Neural progenitor cell (in vitro differentiated cells): ENCODE measurements at regions not wholly inside any gene's neighbourhood (a gene's known extent, or its start where the extent isn't known, plus 50 kb on each side); places are given as distances from the start of the nearest gene placed in this dataset.

ENCODE experiments used
- DNase-seq: peaks from one replicate; pipeline ENCODE4 v3.0.0-alpha.2; 2016; ENCODE audit warnings: low spot score
- H2AFZ ChIP-seq: fragments of 200-600 bp; sonication (generic); replicated peaks from 2 replicates; pipeline ENCODE4 v1.6.1; 2016; ENCODE audit warnings: antibody characterized with exemption
- H3F3A ChIP-seq: fragments of 200-600 bp; sonication (generic); 2 replicates; pipeline ENCODE4 v1.6.1; 2016; ENCODE audit warnings: antibody characterized with exemption, low read depth
- H3K27ac ChIP-seq: fragments of 200-600 bp; sonication (generic); 2 replicates; pipeline ENCODE4 v1.5.1; 2016; ENCODE audit warnings: mild to moderate bottlenecking
- H3K27me3 ChIP-seq: fragments of 200-600 bp; sonication (generic); 2 replicates; pipeline ENCODE4 v1.6.1; 2016; ENCODE audit warnings: mild to moderate bottlenecking, moderate library complexity
- H3K36me3 ChIP-seq: fragments of 200-600 bp; sonication (generic); 2 replicates; pipeline ENCODE4 v1.5.1; 2016
- H3K4me1 ChIP-seq: fragments of 200-600 bp; sonication (generic); 2 replicates; pipeline ENCODE4 v1.6.1; 2016; ENCODE audit warnings: mixed run types
- H3K4me2 ChIP-seq: fragments of 200-600 bp; sonication (generic); 2 replicates; pipeline ENCODE4 v1.6.1; 2016
- H3K4me3 ChIP-seq: fragments of 200-600 bp; sonication (generic); 2 replicates; pipeline ENCODE4 v1.5.1; 2016
- H3K79me2 ChIP-seq: fragments of 200-600 bp; sonication (generic); 2 replicates; pipeline ENCODE4 v1.6.1; 2016; ENCODE audit warnings: low read depth
- H3K9ac ChIP-seq: fragments of 200-600 bp; sonication (generic); 2 replicates; pipeline ENCODE4 v1.6.1; 2016
- H3K9me3 ChIP-seq: fragments of 200-600 bp; sonication (generic); 2 replicates; pipeline ENCODE4 v1.5.1; 2016; ENCODE audit warnings: low read depth
- H4K20me1 ChIP-seq: fragments of 200-600 bp; sonication (generic); 2 replicates; pipeline ENCODE4 v1.6.1; 2016; ENCODE audit warnings: low read depth
- H3K27ac Mint-ChIP-seq: 3 replicates; pipeline ENCODE4 v1.8.0; 2021; ENCODE audit warnings: mixed read lengths
- H3K27me3 Mint-ChIP-seq: 2 replicates; pipeline ENCODE4 v1.8.0; 2022; ENCODE audit warnings: low read depth, mild to moderate bottlenecking, inconsistent platforms, moderate library complexity, mixed read lengths; ENCODE audit not compliant: insufficient read depth
- H3K36me3 Mint-ChIP-seq: 3 replicates; pipeline ENCODE4 v1.8.0; 2021; ENCODE audit warnings: mixed read lengths
- H3K4me1 Mint-ChIP-seq: 3 replicates; pipeline ENCODE4 v1.8.0; 2021; ENCODE audit warnings: mixed read lengths
- H3K4me3 Mint-ChIP-seq: 3 replicates; pipeline ENCODE4 v1.8.0; 2021; ENCODE audit warnings: mild to moderate bottlenecking, moderate library complexity, mixed read lengths
- H3K9me3 Mint-ChIP-seq: 3 replicates; pipeline ENCODE4 v1.8.0; 2020; ENCODE audit warnings: mixed read lengths
- CTCF ChIP-seq: fragments of 200-600 bp; sonication (generic); IDR thresholded peaks from 2 replicates; pipeline ENCODE4 v1.5.1; 2017; ENCODE audit warnings: antibody characterized with exemption, mild to moderate bottlenecking
- EZH2 ChIP-seq: fragments of 200-600 bp; sonication (generic); IDR thresholded peaks from 2 replicates; pipeline ENCODE4 v1.6.1; 2017; ENCODE audit warnings: antibody characterized with exemption, mild to moderate bottlenecking, moderate library complexity
- EZH2phosphoT487 ChIP-seq: fragments of 200-600 bp; sonication (generic); IDR thresholded peaks from 2 replicates; pipeline ENCODE4 v1.6.1; 2017; ENCODE audit warnings: antibody characterized with exemption

GRCh38 chr10:36443233-36443632, 682.2 kb upstream of the ANKRD30A start:
- Histone ChIP-seq H3K4me2 (no peak overlapping the region), H3K9me3 (no peaks in the 10 kb centered on the region), H3K9ac (no peak overlapping the region), H2AFZ (no peak overlapping the region), H3K36me3 (no peaks in the 10 kb centered on the region), H3K4me3 (no peak overlapping the region), H3F3A (no peaks in the 10 kb centered on the region), H3K4me1 (peaks cover 4% of the 10 kb centered on the region), H3K79me2 (no peaks in the 10 kb centered on the region), H4K20me1 (no peaks in the 10 kb centered on the region), H3K27me3 (no peaks in the 10 kb centered on the region), H3K27ac (no peak overlapping the region)
- Mint-ChIP-seq H3K4me1 (peaks cover 3% of the 10 kb centered on the region), H3K36me3 (no peaks in the 10 kb centered on the region), H3K4me3 (no peak overlapping the region), H3K27me3 (no peaks in the 10 kb centered on the region), H3K27ac (no peak overlapping the region), H3K9me3 (peaks cover 2% of the 10 kb centered on the region)
- DNase-seq: no peak
- no peak for TF ChIP-seq EZH2phosphoT487
- TF ChIP-seq EZH2: no peak
- TF ChIP-seq CTCF: no peak

GRCh38 chr10:36441557-36441956, 683.8 kb upstream of the ANKRD30A start:
- Mint-ChIP-seq H3K36me3 (no peaks in the 10 kb centered on the region), H3K27me3 (no peaks in the 10 kb centered on the region), H3K4me3 (no peak overlapping the region), H3K9me3 (peaks cover 6% of the 10 kb centered on the region), H3K27ac (no peak overlapping the region), H3K4me1 (peaks cover 3% of the 10 kb centered on the region)
- Histone ChIP-seq H3K4me3 (no peak overlapping the region), H3K4me1 (peaks cover 4% of the 10 kb centered on the region), H3K4me2 (no peak overlapping the region), H3K27ac (no peak overlapping the region), H3F3A (no peaks in the 10 kb centered on the region), H4K20me1 (no peaks in the 10 kb centered on the region), H3K9me3 (no peaks in the 10 kb centered on the region), H2AFZ (no peak overlapping the region), H3K36me3 (no peaks in the 10 kb centered on the region), H3K9ac (no peak overlapping the region), H3K27me3 (no peaks in the 10 kb centered on the region), H3K79me2 (no peaks in the 10 kb centered on the region)
- TF ChIP-seq EZH2: no peak
- TF ChIP-seq CTCF: no peak
- no peak for TF ChIP-seq EZH2phosphoT487
- DNase-seq: no peak

DNA sequence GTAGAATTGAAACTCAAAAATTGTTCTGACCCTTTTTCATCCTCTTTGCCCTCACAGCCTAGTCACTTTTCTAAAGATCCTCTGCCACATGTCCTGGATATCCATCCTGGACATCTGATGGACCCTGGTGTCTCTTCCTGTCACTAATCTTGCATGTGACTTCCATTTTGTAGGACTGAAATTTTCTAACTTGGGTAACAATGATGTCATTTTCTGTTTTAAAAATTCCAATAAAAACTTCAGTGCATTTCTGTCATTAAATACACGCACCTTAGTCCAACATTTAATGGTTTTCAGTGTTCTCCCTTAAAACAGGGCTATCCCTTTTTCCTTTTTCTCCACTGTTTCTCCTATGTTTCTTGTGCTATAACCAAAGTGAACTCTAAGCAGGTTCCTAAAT, 684.9 kb upstream of the ANKRD30A start:
- no peaks in the 10 kb centered on the region for H3K36me3 Mint-ChIP-seq
- H3K4me3 Mint-ChIP-seq: no peak overlapping the region
- no peak overlapping the region for H3K27ac ChIP-seq
- no peaks in the 10 kb centered on the region for H4K20me1 ChIP-seq
- H3F3A ChIP-seq: no peaks in the 10 kb centered on the region
- no peaks in the 10 kb centered on the region for H3K9me3 ChIP-seq
- no peak overlapping the region for H3K4me3 ChIP-seq
- H3K9me3 Mint-ChIP-seq: peaks cover 6% of the 10 kb centered on the region
- no peaks in the 10 kb centered on the region for H3K36me3 ChIP-seq
- H3K9ac ChIP-seq: no peak overlapping the region
- H3K4me2 ChIP-seq: no peak overlapping the region
- H3K27me3 Mint-ChIP-seq: no peaks in the 10 kb centered on the region
- no peaks in the 10 kb centered on the region for H3K27me3 ChIP-seq
- DNase-seq: no peak
- H2AFZ ChIP-seq: no peak overlapping the region
- H3K4me1 Mint-ChIP-seq: no peaks in the 10 kb centered on the region
- H3K4me1 ChIP-seq: peaks cover 4% of the 10 kb centered on the region
- no peaks in the 10 kb centered on the region for H3K79me2 ChIP-seq
- H3K27ac Mint-ChIP-seq: no peak overlapping the region
- no peak for TF ChIP-seq EZH2
- TF ChIP-seq EZH2phosphoT487: no peak
- no peak for TF ChIP-seq CTCF

DNA sequence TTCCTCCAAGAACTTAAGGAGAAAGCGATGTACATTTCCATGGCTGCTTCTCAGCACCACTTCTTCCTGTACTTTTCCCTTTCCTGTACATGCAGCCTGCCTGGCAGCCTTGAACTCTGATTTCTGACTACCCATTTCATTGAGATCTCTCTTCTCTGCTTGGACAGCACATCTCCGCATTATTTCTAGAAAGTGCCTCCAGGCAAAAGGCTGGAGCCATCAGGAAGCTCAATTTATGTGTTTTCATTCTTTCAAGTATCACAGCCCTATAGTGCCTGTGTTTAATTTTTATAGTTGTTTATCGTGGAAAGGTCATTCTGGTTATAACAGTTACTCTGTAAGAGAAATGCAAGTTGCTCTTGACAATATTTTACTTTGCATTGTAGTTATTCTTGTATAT, 688.0 kb upstream of the ANKRD30A start:
- H3K9me3 ChIP-seq: no peaks in the 10 kb centered on the region
- H3K4me1 Mint-ChIP-seq: no peaks in the 10 kb centered on the region
- no peaks in the 10 kb centered on the region for H3K36me3 ChIP-seq
- H3K9me3 Mint-ChIP-seq: peaks cover 4% of the 10 kb centered on the region
- H3K27ac ChIP-seq: no peak overlapping the region
- H3K36me3 Mint-ChIP-seq: no peaks in the 10 kb centered on the region
- no peaks in the 10 kb centered on the region for H3K27me3 ChIP-seq
- H4K20me1 ChIP-seq: no peaks in the 10 kb centered on the region
- no peaks in the 10 kb centered on the region for H3K79me2 ChIP-seq
- TF ChIP-seq EZH2 (no peak), CTCF (no peak)
- H3K9ac ChIP-seq: no peak overlapping the region
- H3K4me3 ChIP-seq: no peak overlapping the region
- DNase-seq: no peak
- H3K27ac Mint-ChIP-seq: no peak overlapping the region
- no peak overlapping the region for H3K4me3 Mint-ChIP-seq
- no peak overlapping the region for H3K4me2 ChIP-seq
- no peaks in the 10 kb centered on the region for H3K4me1 ChIP-seq
- H2AFZ ChIP-seq: no peak overlapping the region
- no peaks in the 10 kb centered on the region for H3F3A ChIP-seq
- no peaks in the 10 kb centered on the region for H3K27me3 Mint-ChIP-seq
